ENCODE measurements at regions not wholly inside any gene's neighbourhood (a gene's known extent, or its start where the extent isn't known, plus 50 kb on each side); places are given as distances from the start of the nearest gene placed in this dataset.

DNA sequence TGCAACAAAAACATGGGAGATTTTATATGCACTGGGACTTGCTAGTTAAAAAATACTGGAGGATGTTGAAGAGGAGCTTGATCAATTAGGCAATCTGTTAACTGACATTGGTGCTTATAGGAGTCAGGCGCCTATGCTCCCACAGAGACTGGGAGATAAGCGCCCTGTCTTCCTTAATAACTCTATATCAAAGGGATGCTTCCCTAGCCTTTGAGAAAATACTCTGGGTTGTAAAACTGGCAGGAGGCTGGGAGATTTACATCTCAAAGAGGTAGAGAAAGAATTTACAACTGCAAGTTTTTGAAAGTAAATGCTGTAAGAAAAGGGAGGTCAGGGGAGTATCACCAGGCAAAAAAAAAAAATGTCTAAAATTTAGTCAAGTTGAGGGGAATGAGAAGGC, 325.4 kb downstream of the PCDH10 start:
- no peaks in the 10 kb centered on the region for H3K4me1 ChIP-seq
- TF ChIP-seq POLR2A (IDR thresholded peaks at IDR 0.05) (no peak), EP300 (IDR thresholded peaks at IDR 0.05) (no peak), POLR2AphosphoS5 (IDR thresholded peaks at IDR 0.05) (no peak)
- TF ChIP-seq, protein P1, sequence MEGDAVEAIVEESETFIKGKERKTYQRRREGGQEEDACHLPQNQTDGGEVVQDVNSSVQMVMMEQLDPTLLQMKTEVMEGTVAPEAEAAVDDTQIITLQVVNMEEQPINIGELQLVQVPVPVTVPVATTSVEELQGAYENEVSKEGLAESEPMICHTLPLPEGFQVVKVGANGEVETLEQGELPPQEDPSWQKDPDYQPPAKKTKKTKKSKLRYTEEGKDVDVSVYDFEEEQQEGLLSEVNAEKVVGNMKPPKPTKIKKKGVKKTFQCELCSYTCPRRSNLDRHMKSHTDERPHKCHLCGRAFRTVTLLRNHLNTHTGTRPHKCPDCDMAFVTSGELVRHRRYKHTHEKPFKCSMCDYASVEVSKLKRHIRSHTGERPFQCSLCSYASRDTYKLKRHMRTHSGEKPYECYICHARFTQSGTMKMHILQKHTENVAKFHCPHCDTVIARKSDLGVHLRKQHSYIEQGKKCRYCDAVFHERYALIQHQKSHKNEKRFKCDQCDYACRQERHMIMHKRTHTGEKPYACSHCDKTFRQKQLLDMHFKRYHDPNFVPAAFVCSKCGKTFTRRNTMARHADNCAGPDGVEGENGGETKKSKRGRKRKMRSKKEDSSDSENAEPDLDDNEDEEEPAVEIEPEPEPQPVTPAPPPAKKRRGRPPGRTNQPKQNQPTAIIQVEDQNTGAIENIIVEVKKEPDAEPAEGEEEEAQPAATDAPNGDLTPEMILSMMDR (IDR thresholded peaks at IDR 0.05), result no peak
- no peak overlapping the region for H3K27ac ChIP-seq
- DNase-seq, result no peak
- H3K36me3 ChIP-seq, result no peaks in the 10 kb centered on the region
- intact Hi-C loops (cut with DNase I; ENCODE audit: low total_unique reads), result no loop called here
- H3K4me3 ChIP-seq, result no peak overlapping the region
- WGBS, 5 donors, result 87 to 96% (median 92%) methylated on average over 2 of the region's 2 CpGs
- no peaks in the 10 kb centered on the region for H3K9me3 ChIP-seq
- no peaks in the 10 kb centered on the region for H3K27me3 ChIP-seq

DNA sequence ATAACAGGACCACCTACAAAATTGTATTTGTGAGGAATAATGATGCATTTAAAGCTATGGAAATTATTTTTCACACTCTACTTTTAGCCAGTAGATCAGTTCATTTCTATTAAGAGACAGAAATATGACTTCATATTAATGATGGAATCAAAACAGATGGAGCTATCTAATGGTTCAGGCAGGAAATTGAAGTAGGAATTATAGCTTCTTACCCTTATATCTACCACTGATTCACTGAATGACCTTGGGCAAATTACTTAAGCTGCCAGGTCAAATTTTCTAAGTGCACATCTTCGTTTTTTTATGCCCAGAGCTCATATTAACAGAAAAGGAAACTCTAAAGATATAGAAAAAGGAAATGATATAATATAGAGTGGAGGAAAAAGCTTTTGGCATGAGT, 323.1 kb downstream of the PCDH10 start:
- H3K4me3 ChIP-seq, result no peak overlapping the region
- WGBS, 5 donors, result 7 to 27% (median 19%) methylated on average over 1 of the region's 1 CpG
- no peaks in the 10 kb centered on the region for H3K9me3 ChIP-seq
- H3K27ac ChIP-seq, result no peak overlapping the region
- no peak for DNase-seq
- intact Hi-C loops (cut with DNase I; ENCODE audit: low total_unique reads), result no loop called here
- TF ChIP-seq POLR2A (IDR thresholded peaks at IDR 0.05), result no peak
- no peak for TF ChIP-seq POLR2AphosphoS5 (IDR thresholded peaks at IDR 0.05)
- TF ChIP-seq, protein P1 (IDR thresholded peaks at IDR 0.05), result no peak
- no peak for TF ChIP-seq EP300 (IDR thresholded peaks at IDR 0.05)
- no peaks in the 10 kb centered on the region for H3K27me3 ChIP-seq
- no peaks in the 10 kb centered on the region for H3K36me3 ChIP-seq
- H3K4me1 ChIP-seq, result no peaks in the 10 kb centered on the region

DNA sequence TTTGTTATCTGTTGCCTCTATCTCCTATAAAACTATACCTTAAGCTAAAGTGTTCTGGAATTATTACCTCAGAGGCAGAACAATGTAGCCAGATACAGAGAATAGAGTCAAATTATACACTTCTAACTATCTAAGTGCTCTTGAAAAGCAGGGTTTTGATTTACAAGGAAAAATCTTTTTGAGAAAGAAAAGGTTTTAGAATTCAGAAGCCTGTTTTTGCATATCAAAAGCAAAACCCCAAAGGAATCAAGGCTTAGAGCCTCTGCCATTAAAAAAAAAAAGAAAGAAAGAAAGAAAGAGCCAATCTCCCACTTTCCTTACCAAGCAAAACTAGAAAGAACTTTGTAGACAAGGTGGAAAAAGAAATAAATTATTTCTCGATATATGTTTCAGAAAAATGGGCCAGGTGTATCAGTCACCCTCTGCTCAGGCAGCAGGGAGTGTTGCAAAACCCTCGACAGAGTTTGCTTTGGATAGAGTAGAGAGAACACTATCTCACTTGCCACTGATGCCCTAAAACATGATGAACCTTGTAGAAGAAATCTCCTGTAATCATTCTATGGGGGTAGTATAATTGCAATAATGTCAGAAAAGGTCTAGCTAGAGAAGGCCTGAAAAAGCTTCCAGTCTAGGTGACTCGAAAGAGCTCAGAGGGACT, 318.3 kb downstream of the PCDH10 start:
- intact Hi-C loops (cut with DNase I; ENCODE audit: low total_unique reads), result no loop called here
- Histone ChIP-seq H3K36me3 (no peaks in the 10 kb centered on the region), H3K27me3 (no peaks in the 10 kb centered on the region), H3K9me3 (no peaks in the 10 kb centered on the region), H3K27ac (no peak overlapping the region), H3K4me1 (no peaks in the 10 kb centered on the region), H3K4me3 (no peak overlapping the region)
- TF ChIP-seq POLR2A (IDR thresholded peaks at IDR 0.05) (no peak), EP300 (IDR thresholded peaks at IDR 0.05) (no peak), POLR2AphosphoS5 (IDR thresholded peaks at IDR 0.05) (no peak)
- TF ChIP-seq, protein P1 (IDR thresholded peaks at IDR 0.05), result no peak
- WGBS, 5 donors, result 41 to 53% (median 44%) methylated on average over 3 of the region's 3 CpGs
- DNase-seq, result no peak

- 64 to 80% (median 70%) methylated on average over 4 of the region's 4 CpGs for WGBS, 5 donors
Measured at GRCh38 chr4:133465022-133465421, 315.9 kb downstream of the PCDH10 start.

More at GRCh38 chr4:133465022-133465421, 315.9 kb downstream of the PCDH10 start:
- Histone ChIP-seq H3K27me3 (no peaks in the 10 kb centered on the region), H3K4me3 (no peak overlapping the region), H3K36me3 (no peaks in the 10 kb centered on the region), H3K27ac (no peak overlapping the region), H3K9me3 (no peaks in the 10 kb centered on the region), H3K4me1 (no peaks in the 10 kb centered on the region)
- no peak for DNase-seq
- TF ChIP-seq EP300 (IDR thresholded peaks at IDR 0.05) (no peak), POLR2A (IDR thresholded peaks at IDR 0.05) (no peak), POLR2AphosphoS5 (IDR thresholded peaks at IDR 0.05) (no peak)
- TF ChIP-seq, protein P1 (IDR thresholded peaks at IDR 0.05), result no peak
- intact Hi-C loops (cut with DNase I; ENCODE audit: low total_unique reads), result no loop called here
